ENCODE measurements at regions not wholly inside any gene's neighbourhood (a gene's known extent, or its start where the extent isn't known, plus 50 kb on each side); places are given as distances from the start of the nearest gene placed in this dataset.

DNA sequence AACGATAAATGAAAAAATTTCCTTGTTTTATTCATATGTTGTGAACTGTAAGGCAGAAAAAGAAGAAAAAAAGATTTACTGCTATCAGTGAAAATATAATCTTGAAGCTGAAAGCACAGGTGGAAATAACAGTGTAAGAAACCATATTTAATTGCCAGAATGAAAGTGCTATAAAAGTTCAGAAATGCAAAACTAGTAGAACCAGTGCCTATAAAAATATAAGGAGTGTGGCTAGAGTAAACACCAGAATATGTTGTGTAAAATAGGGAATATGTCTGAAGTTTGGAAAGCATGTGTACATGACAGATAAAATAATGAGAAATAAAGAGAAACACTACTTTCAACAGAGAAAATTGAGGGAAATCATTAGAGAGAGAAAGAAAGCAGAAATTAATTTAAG, 350.5 kb upstream of the NPSR1 start:
- H3K14ac ChIP-seq (replicated peaks; ENCODE audit: low read depth, low read length) = no peak overlapping the region
- H3K9me1 ChIP-seq (ENCODE audit: insufficient read depth, low read length) = no peaks in the 10 kb centered on the region
- H4K20me1 ChIP-seq (ENCODE audit: insufficient read depth, low read length) = no peaks in the 10 kb centered on the region
- no peak overlapping the region for H2AFZ ChIP-seq (replicated peaks; ENCODE audit: low read length, poor library complexity)
- H2AK9ac ChIP-seq (replicated peaks; ENCODE audit: low read depth, low read length, poor library complexity) = no peak overlapping the region
- BruUV-seq (replicated peaks) = no TSS peak
- TF ChIP-seq RCOR1 (IDR thresholded peaks at IDR 0.05; ENCODE audit: insufficient replicate concordance, low read length) = no peak
- TF ChIP-seq RFX5 (IDR thresholded peaks at IDR 0.05; ENCODE audit: low read depth, low read length) = no peak
- TF ChIP-seq CEBPB (IDR thresholded peaks at IDR 0.05; ENCODE audit: low read depth, low read length) = no peak
- TF ChIP-seq FOS (IDR thresholded peaks at IDR 0.05; ENCODE audit: low read depth, low read length) = no peak
- TF ChIP-seq, protein P1, sequence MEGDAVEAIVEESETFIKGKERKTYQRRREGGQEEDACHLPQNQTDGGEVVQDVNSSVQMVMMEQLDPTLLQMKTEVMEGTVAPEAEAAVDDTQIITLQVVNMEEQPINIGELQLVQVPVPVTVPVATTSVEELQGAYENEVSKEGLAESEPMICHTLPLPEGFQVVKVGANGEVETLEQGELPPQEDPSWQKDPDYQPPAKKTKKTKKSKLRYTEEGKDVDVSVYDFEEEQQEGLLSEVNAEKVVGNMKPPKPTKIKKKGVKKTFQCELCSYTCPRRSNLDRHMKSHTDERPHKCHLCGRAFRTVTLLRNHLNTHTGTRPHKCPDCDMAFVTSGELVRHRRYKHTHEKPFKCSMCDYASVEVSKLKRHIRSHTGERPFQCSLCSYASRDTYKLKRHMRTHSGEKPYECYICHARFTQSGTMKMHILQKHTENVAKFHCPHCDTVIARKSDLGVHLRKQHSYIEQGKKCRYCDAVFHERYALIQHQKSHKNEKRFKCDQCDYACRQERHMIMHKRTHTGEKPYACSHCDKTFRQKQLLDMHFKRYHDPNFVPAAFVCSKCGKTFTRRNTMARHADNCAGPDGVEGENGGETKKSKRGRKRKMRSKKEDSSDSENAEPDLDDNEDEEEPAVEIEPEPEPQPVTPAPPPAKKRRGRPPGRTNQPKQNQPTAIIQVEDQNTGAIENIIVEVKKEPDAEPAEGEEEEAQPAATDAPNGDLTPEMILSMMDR (conservative IDR thresholded peaks at IDR 0.05; ENCODE audit: low read depth, low read length) = no peak
- no peak for TF ChIP-seq SMC3 (IDR thresholded peaks at IDR 0.05; ENCODE audit: low read depth, low read length)
- no peak for TF ChIP-seq BHLHE40 (IDR thresholded peaks at IDR 0.05; ENCODE audit: low read depth, low read length)
- TF ChIP-seq RAD21 (IDR thresholded peaks at IDR 0.05; ENCODE audit: low read length) = no peak
- TF ChIP-seq, protein P2, sequence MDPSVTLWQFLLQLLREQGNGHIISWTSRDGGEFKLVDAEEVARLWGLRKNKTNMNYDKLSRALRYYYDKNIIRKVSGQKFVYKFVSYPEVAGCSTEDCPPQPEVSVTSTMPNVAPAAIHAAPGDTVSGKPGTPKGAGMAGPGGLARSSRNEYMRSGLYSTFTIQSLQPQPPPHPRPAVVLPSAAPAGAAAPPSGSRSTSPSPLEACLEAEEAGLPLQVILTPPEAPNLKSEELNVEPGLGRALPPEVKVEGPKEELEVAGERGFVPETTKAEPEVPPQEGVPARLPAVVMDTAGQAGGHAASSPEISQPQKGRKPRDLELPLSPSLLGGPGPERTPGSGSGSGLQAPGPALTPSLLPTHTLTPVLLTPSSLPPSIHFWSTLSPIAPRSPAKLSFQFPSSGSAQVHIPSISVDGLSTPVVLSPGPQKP (IDR thresholded peaks at IDR 0.05; ENCODE audit: borderline replicate concordance, low read depth, low read length) = no peak
- TF ChIP-seq, protein P3, sequence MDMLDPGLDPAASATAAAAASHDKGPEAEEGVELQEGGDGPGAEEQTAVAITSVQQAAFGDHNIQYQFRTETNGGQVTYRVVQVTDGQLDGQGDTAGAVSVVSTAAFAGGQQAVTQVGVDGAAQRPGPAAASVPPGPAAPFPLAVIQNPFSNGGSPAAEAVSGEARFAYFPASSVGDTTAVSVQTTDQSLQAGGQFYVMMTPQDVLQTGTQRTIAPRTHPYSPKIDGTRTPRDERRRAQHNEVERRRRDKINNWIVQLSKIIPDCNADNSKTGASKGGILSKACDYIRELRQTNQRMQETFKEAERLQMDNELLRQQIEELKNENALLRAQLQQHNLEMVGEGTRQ (IDR thresholded peaks at IDR 0.05; ENCODE audit: low read depth, low read length) = no peak
- no peak for TF ChIP-seq NFE2L2 (IDR thresholded peaks at IDR 0.05; ENCODE audit: low read depth, low read length)
- no peak for TF ChIP-seq CHD1 (IDR thresholded peaks at IDR 0.05; ENCODE audit: low read depth, low read length)
- no peak overlapping the region for H3K4me2 ChIP-seq (ENCODE audit: low read depth, low read length)
- no peaks in the 10 kb centered on the region for H3K79me1 ChIP-seq (ENCODE audit: low read depth in 1 of 2, low read length in 2 of 2)
- H3K9ac ChIP-seq (ENCODE audit: low read depth, low read length) = no peak overlapping the region
- in situ Hi-C loops (cut with MboI; ENCODE audit: low sequenced_read_pairs) = no loop called here
- DNase-seq (no peak), ATAC-seq (ENCODE audit: low read depth) (no peak)
- no peak overlapping the region for H2BK20ac ChIP-seq (ENCODE audit: low read depth, low read length)
- no peak overlapping the region for H2AK5ac ChIP-seq (ENCODE audit: low read depth, low read length)
- dilution Hi-C loops (cut with HindIII; ENCODE audit: low sequenced_read_pairs, unreplicated experiment) = no loop called here
- H3K4ac ChIP-seq (ENCODE audit: low read depth, low read length) = no peak overlapping the region
- no peak overlapping the region for H2BK5ac ChIP-seq (ENCODE audit: low read depth, low read length, poor library complexity, severe bottlenecking)
- intact Hi-C loops (cut with micrococcal nuclease) = no loop called here
- WGBS, 2 experiments (ENCODE audit: extremely low coverage in 2 of 2, insufficient read length in 1 of 2) = no CpG with 5 or more reads among the region's 1 CpG
- POLR2A ChIA-PET (ENCODE audit: unreplicated experiment) = no interaction called here
- no peak overlapping the region for H3K56ac ChIP-seq (ENCODE audit: extremely low read depth, insufficient read depth, low read length)
- H3K9me3 ChIP-seq (ENCODE audit: control insufficient read depth, insufficient read depth, low read length) = 0 out of 2 replicates have a peak, but pooled peaks cover 2% of the 10 kb centered on the region
- CTCF ChIA-PET = interaction anchor here (1.3 kb wide), 1 partner anchor 13 kb away, joined by 4 read pairs; no protein-coding TSS in a partner anchor
- H2BK120ac ChIP-seq (ENCODE audit: low read depth, low read length) = no peak overlapping the region
- H4K5ac ChIP-seq (ENCODE audit: low read depth, low read length) = no peak overlapping the region
- no peak overlapping the region for H3K23ac ChIP-seq (ENCODE audit: low read depth, low read length)
- no peak overlapping the region for H2BK15ac ChIP-seq (ENCODE audit: low read depth, low read length)
- H3K18ac ChIP-seq (ENCODE audit: low read depth, low read length) = no peak overlapping the region
- H4K91ac ChIP-seq (ENCODE audit: insufficient read depth, low read depth, low read length) = no peak overlapping the region
- H3K4me1 ChIP-seq (ENCODE audit: control insufficient read depth, insufficient read depth, low read length) = no peaks in the 10 kb centered on the region
- H3K27me3 ChIP-seq (ENCODE audit: control insufficient read depth, insufficient read depth, low read length) = no peaks in the 10 kb centered on the region
- no peak overlapping the region for H4K8ac ChIP-seq (ENCODE audit: low read depth in 2 of 2, low read length in 2 of 2)
- no peak overlapping the region for H3K4me3 ChIP-seq (ENCODE audit: insufficient read depth, low read depth, low read length)
- H3K27ac ChIP-seq (ENCODE audit: insufficient read depth, low read length) = no peak overlapping the region
- no peaks in the 10 kb centered on the region for H3K36me3 ChIP-seq (ENCODE audit: control insufficient read depth, insufficient read depth, low read length)

Measured in IMR-90 (cell line).